H9 (cell line): ENCODE measurements at regions not wholly inside any gene's neighbourhood (a gene's known extent, or its start where the extent isn't known, plus 50 kb on each side); places are given as distances from the start of the nearest gene placed in this dataset.

Experiments used
- DNase-seq: peaks from one replicate; pipeline ENCODE4 v3.0.0-alpha.2; 2017
- H2AFZ ChIP-seq: one replicate; pipeline ENCODE4 v1.6.1; 2013; ENCODE audit warnings: mild to moderate bottlenecking, low read length, control low read depth, moderate library complexity
- H2AK5ac ChIP-seq: 2 replicates; pipeline ENCODE4 v1.6.1; 2013; ENCODE audit warnings: low read length, control low read depth, mixed read lengths; ENCODE audit not compliant: insufficient read length
- H2BK120ac ChIP-seq: one replicate; pipeline ENCODE4 v1.6.1; 2013; ENCODE audit warnings: low read depth, mild to moderate bottlenecking, low read length, control low read depth, inconsistent platforms; ENCODE audit not compliant: poor library complexity, severe bottlenecking
- H2BK12ac ChIP-seq: 2 replicates; pipeline ENCODE4 v1.6.1; 2013; ENCODE audit warnings: low read length, control low read depth, mixed read lengths, low read depth; ENCODE audit not compliant: insufficient read length
- H2BK15ac ChIP-seq: 2 replicates; pipeline ENCODE4 v1.6.1; 2013; ENCODE audit warnings: low read depth, low read length, control low read depth
- H2BK20ac ChIP-seq: one replicate; pipeline ENCODE4 v1.6.1; 2013; ENCODE audit warnings: low read depth, mild to moderate bottlenecking, low read length, control low read depth, inconsistent platforms; ENCODE audit not compliant: poor library complexity, severe bottlenecking
- H2BK5ac ChIP-seq: 2 replicates; pipeline ENCODE4 v1.6.1; 2013; ENCODE audit warnings: low read length, control low read depth, mixed read lengths; ENCODE audit not compliant: insufficient read length
- H3K14ac ChIP-seq: 2 replicates; pipeline ENCODE4 v1.6.1; 2013; ENCODE audit warnings: low read length, control low read depth; ENCODE audit not compliant: insufficient read depth
- H3K18ac ChIP-seq: 2 replicates; pipeline ENCODE4 v1.6.1; 2013; ENCODE audit warnings: low read depth, mild to moderate bottlenecking, mixed read lengths, low read length, control low read depth; ENCODE audit not compliant: insufficient read length
- H3K23ac ChIP-seq: 2 replicates; pipeline ENCODE4 v1.6.1; 2013; ENCODE audit warnings: low read length, control low read depth, mixed read lengths, low read depth; ENCODE audit not compliant: insufficient read length
- H3K23me2 ChIP-seq: 2 replicates; pipeline ENCODE4 v1.6.1; 2013; ENCODE audit warnings: low read depth, mild to moderate bottlenecking, mixed read lengths, low read length, control low read depth; ENCODE audit not compliant: insufficient read length, poor library complexity, severe bottlenecking
- H3K27ac ChIP-seq: 2 replicates; pipeline ENCODE4 v1.5.1; 2013; ENCODE audit warnings: low read length, control low read depth, mixed read lengths, low read depth; ENCODE audit not compliant: insufficient read length
- H3K27me3 ChIP-seq: 2 replicates; pipeline ENCODE4 v1.6.1; 2013; ENCODE audit warnings: low read length, control low read depth, inconsistent platforms; ENCODE audit not compliant: insufficient read depth
- H3K4ac ChIP-seq: 2 replicates; pipeline ENCODE4 v1.6.1; 2013; ENCODE audit warnings: low read depth, mild to moderate bottlenecking, control low read depth, inconsistent platforms, low read length, moderate library complexity
- H3K4me1 ChIP-seq: 2 replicates; pipeline ENCODE4 v1.6.1; 2013; ENCODE audit warnings: low read length, control low read depth, inconsistent platforms; ENCODE audit not compliant: insufficient read depth
- H3K4me2 ChIP-seq: 2 replicates; pipeline ENCODE4 v1.6.1; 2013; ENCODE audit warnings: low read length, control low read depth, mixed read lengths; ENCODE audit not compliant: insufficient read length, insufficient read depth
- H3K56ac ChIP-seq: 2 replicates; pipeline ENCODE4 v1.6.1; 2013; ENCODE audit warnings: low read depth, mild to moderate bottlenecking, mixed read lengths, low read length, control low read depth; ENCODE audit not compliant: insufficient read length
- H3K79me1 ChIP-seq: 2 replicates; pipeline ENCODE4 v1.6.1; 2013; ENCODE audit warnings: low read depth, mild to moderate bottlenecking, moderate library complexity, low read length, control low read depth, inconsistent platforms; ENCODE audit not compliant: insufficient read depth, poor library complexity, severe bottlenecking
- H3K79me2 ChIP-seq: 2 replicates; pipeline ENCODE4 v1.6.1; 2013; ENCODE audit warnings: low read length, control low read depth, inconsistent platforms; ENCODE audit not compliant: insufficient read depth
- H3K9ac ChIP-seq: 2 replicates; pipeline ENCODE4 v1.6.1; 2013; ENCODE audit warnings: low read length, control low read depth, mixed read lengths; ENCODE audit not compliant: insufficient read length; ENCODE audit errors: extremely low read depth
- H3K9me3 ChIP-seq: one replicate; pipeline ENCODE4 v1.6.1; 2013; ENCODE audit warnings: low read depth, low read length, inconsistent platforms; ENCODE audit not compliant: control insufficient read depth
- H3T11ph ChIP-seq: one replicate; pipeline ENCODE4 v1.6.1; 2013; ENCODE audit warnings: mild to moderate bottlenecking, low read length, control low read depth, inconsistent platforms
- H4K20me1 ChIP-seq: one replicate; pipeline ENCODE4 v1.6.1; 2013; ENCODE audit not compliant: control insufficient read depth, insufficient read length, insufficient read depth
- H4K5ac ChIP-seq: 2 replicates; pipeline ENCODE4 v1.6.1; 2013; ENCODE audit warnings: low read depth, mild to moderate bottlenecking, mixed read lengths, low read length, control low read depth; ENCODE audit not compliant: insufficient read length
- H4K8ac ChIP-seq: replicated peaks from 2 replicates; pipeline ENCODE4 v1.6.1; 2013; ENCODE audit warnings: low read length, control low read depth, mixed read lengths, low read depth; ENCODE audit not compliant: insufficient read length
- H4K91ac ChIP-seq: 2 replicates; pipeline ENCODE4 v1.6.1; 2013; ENCODE audit warnings: low read depth, mild to moderate bottlenecking, moderate library complexity, mixed read lengths, low read length, control low read depth; ENCODE audit not compliant: insufficient read length
- H3K27ac Mint-ChIP-seq, 3 experiments: 2 replicates in 2 of 3; 3 replicates in 1 of 3; pipeline ENCODE4 v1.8.0; 2020 to 2021; ENCODE audit warnings: mixed read lengths in 3 of 3, mild to moderate bottlenecking in 1 of 3, moderate library complexity in 1 of 3
- H3K27me3 Mint-ChIP-seq: 2 replicates; pipeline ENCODE4 v1.8.0; 2021; ENCODE audit warnings: low read depth, mild to moderate bottlenecking, moderate library complexity, mixed read lengths
- H3K36me3 Mint-ChIP-seq, 3 experiments: 2 replicates in 2 of 3; 3 replicates in 1 of 3; pipeline ENCODE4 v1.8.0; 2020 to 2021; ENCODE audit warnings: low read depth in 3 of 3, mixed read lengths in 3 of 3; ENCODE audit not compliant: insufficient read depth in 1 of 3
- H3K4me1 Mint-ChIP-seq, 2 experiments: 2 replicates each; pipeline ENCODE4 v1.8.0; 2020; ENCODE audit warnings: mixed read lengths in 2 of 2
- H3K4me3 Mint-ChIP-seq, 2 experiments: 2 replicates in 1 of 2; 3 replicates in 1 of 2; pipeline ENCODE4 v1.8.0; 2020 to 2021; ENCODE audit warnings: mild to moderate bottlenecking in 2 of 2, mixed read lengths in 2 of 2, moderate library complexity in 1 of 2
- H3K9me3 Mint-ChIP-seq, 2 experiments: 2 replicates in 1 of 2; 3 replicates in 1 of 2; pipeline ENCODE4 v1.8.0; 2020; ENCODE audit warnings: mild to moderate bottlenecking in 2 of 2, mixed read lengths in 2 of 2, moderate library complexity in 1 of 2
- WGBS: extraction: QIAGEN DNeasy Blood & Tissue Kit; methylation state at CpG from one replicate; pipeline ENCODE4 v1.1.7; 2013; ENCODE audit warnings: missing lambda C conversion rate, low lambda C conversion rate, mixed read lengths; ENCODE audit not compliant: insufficient read length; ENCODE audit errors: extremely low coverage; 5-methylcytosine and 5-hydroxymethylcytosine counted together
- TF ChIP-seq, protein P1 (sequence below): fragments of 200-600 bp; sonication (generic); conservative IDR thresholded peaks from 3 replicates; pipeline ENCODE4 v1.8.0; 2021; ENCODE audit warnings: antibody characterized with exemption, mild to moderate bottlenecking

DNA sequence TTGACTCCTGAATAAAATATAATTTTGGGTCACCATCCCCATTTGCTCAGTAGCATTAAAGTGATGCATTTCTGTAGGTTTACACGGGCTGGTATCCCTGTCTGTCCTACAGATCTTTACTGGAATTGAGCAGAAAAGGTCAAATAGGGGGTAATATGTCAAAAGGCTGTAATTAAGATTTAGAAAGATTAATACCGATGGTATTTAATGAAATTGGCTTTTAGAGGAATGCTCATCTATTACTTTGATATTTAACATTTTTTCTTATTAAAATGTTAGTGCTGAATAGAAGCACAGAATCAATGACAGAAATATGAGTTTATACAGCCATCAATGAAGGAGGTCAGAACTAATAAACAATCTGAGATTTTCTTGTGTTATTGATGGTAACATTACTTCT is 1762.2 kb upstream of the WWC1 start:
- Histone ChIP-seq H3K9ac (no peak overlapping the region), H2AFZ (no peak overlapping the region), H3K18ac (no peak overlapping the region), H2BK5ac (no peak overlapping the region), H4K91ac (no peak overlapping the region), H3K79me1 (no peaks in the 10 kb centered on the region), H3K56ac (no peak overlapping the region), H4K8ac (no peak overlapping the region), H3K4me2 (no peak overlapping the region), H4K20me1 (no peaks in the 10 kb centered on the region), H2AK5ac (no peak overlapping the region), H3K23ac (no peak overlapping the region), H3K9me3 (no peaks in the 10 kb centered on the region), H2BK20ac (no peak overlapping the region), H3K27me3 (no peaks in the 10 kb centered on the region), H3K23me2 (no peaks in the 10 kb centered on the region), H2BK12ac (no peak overlapping the region), H3K4me1 (no peaks in the 10 kb centered on the region), H3K27ac (no peak overlapping the region), H3K79me2 (no peaks in the 10 kb centered on the region), H3T11ph (no peak overlapping the region), H2BK120ac (no peak overlapping the region), H3K4ac (no peak overlapping the region), H3K14ac (no peak overlapping the region), H4K5ac (no peak overlapping the region), H2BK15ac (no peak overlapping the region)
- Mint-ChIP-seq H3K4me3 (no peak overlapping the region), H3K4me1 (peaks cover 3 to 6% of the 10 kb centered on the region in 2 experiments; a peak in 3 of 4 replicates), H3K9me3 (no peaks in the 10 kb centered on the region; a peak in 1 of 5 replicates), H3K27ac (no peak overlapping the region), H3K27me3 (no peaks in the 10 kb centered on the region), H3K36me3 (no peaks in the 10 kb centered on the region; a peak in 1 of 7 replicates)
- WGBS: no CpG with 5 or more reads among the region's 2 CpGs
- TF ChIP-seq, protein P1, sequence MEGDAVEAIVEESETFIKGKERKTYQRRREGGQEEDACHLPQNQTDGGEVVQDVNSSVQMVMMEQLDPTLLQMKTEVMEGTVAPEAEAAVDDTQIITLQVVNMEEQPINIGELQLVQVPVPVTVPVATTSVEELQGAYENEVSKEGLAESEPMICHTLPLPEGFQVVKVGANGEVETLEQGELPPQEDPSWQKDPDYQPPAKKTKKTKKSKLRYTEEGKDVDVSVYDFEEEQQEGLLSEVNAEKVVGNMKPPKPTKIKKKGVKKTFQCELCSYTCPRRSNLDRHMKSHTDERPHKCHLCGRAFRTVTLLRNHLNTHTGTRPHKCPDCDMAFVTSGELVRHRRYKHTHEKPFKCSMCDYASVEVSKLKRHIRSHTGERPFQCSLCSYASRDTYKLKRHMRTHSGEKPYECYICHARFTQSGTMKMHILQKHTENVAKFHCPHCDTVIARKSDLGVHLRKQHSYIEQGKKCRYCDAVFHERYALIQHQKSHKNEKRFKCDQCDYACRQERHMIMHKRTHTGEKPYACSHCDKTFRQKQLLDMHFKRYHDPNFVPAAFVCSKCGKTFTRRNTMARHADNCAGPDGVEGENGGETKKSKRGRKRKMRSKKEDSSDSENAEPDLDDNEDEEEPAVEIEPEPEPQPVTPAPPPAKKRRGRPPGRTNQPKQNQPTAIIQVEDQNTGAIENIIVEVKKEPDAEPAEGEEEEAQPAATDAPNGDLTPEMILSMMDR: no peak
- DNase-seq: no peak
